Ishikawa (cell line): ENCODE measurements at regions not wholly inside any gene's neighbourhood (a gene's known extent, or its start where the extent isn't known, plus 50 kb on each side); places are given as distances from the start of the nearest gene placed in this dataset.

Source experiments
- CEBPB ChIP-seq: IDR thresholded peaks from 2 replicates; pipeline ENCODE4 v1.6.1; 2012
- CREB1 ChIP-seq: IDR thresholded peaks from 2 replicates; pipeline ENCODE4 v1.6.1; 2012; ENCODE audit warnings: low read depth
- EGR1 ChIP-seq: IDR thresholded peaks from 2 replicates; pipeline ENCODE4 v1.6.1; 2012
- EP300 ChIP-seq: IDR thresholded peaks from 2 replicates; pipeline ENCODE4 v1.6.1; 2012; ENCODE audit warnings: borderline replicate concordance
- FOXM1 ChIP-seq: IDR thresholded peaks from 2 replicates; pipeline ENCODE4 v1.6.1; 2012; ENCODE audit warnings: low read depth, borderline replicate concordance
- NFIC ChIP-seq: IDR thresholded peaks from 2 replicates; pipeline ENCODE4 v1.6.1; 2012
- RAD21 ChIP-seq: IDR thresholded peaks from 2 replicates; pipeline ENCODE4 v1.6.1; 2012; ENCODE audit warnings: low read depth
- TAF1 ChIP-seq: IDR thresholded peaks from 2 replicates; pipeline ENCODE4 v1.6.1; 2012; ENCODE audit warnings: low read depth, mild to moderate bottlenecking
- TCF12 ChIP-seq: IDR thresholded peaks from 2 replicates; pipeline ENCODE4 v1.6.1; 2012; ENCODE audit warnings: low read depth
- TEAD4 ChIP-seq: IDR thresholded peaks from 2 replicates; pipeline ENCODE4 v1.6.1; 2012
- YY1 ChIP-seq: IDR thresholded peaks from 2 replicates; pipeline ENCODE4 v1.6.1; 2012; ENCODE audit warnings: low read depth
- ZBTB7A ChIP-seq: IDR thresholded peaks from 2 replicates; pipeline ENCODE4 v1.6.1; 2012; ENCODE audit warnings: low read depth
- TF ChIP-seq, protein P1 (sequence below): IDR thresholded peaks from 2 replicates; pipeline ENCODE4 v1.6.1; 2012; ENCODE audit warnings: low read depth, mild to moderate bottlenecking
- TF ChIP-seq, protein P2 (sequence below): IDR thresholded peaks from 2 replicates; pipeline ENCODE4 v1.6.1; 2012
- TF ChIP-seq, protein P3 (sequence below): IDR thresholded peaks from 2 replicates; pipeline ENCODE4 v1.6.1; 2012

DNA sequence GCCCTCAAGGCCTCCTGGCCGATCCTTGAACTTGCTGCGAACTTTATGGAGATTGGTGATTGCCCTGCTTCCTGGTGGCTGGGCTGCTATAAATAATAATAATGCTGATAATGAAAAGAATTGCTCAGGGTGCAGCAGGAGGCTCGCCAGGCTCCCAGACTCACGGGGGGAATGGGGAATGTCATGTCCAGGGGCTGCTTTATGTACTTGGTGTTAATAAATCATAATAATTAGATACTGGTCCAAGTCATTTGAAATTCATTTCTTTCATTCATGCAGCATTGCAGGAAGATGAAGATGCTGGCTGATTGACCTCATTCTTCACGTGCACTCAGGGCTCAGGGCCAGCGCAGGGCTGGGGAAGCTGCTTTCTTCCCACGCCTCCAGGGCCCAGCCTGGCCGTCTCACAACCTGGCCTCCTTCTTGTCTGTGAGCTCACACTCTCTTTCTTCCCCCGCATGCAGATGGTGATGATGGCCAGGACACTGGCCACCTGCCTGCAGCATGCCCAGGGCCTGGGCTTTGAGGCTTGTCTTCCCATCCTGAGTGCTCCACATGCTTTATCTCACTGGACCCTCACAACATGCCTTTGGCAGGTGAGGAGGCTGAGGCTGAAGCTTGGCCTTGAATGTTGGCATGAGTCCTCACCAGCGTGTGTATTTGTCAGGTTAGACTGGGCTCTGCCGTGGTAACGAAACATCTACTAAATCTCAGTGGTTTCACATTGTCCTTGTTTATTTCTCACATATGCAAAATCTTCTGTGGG lies 138.4 kb upstream of the TNS3 start:
- TF ChIP-seq, protein P1, sequence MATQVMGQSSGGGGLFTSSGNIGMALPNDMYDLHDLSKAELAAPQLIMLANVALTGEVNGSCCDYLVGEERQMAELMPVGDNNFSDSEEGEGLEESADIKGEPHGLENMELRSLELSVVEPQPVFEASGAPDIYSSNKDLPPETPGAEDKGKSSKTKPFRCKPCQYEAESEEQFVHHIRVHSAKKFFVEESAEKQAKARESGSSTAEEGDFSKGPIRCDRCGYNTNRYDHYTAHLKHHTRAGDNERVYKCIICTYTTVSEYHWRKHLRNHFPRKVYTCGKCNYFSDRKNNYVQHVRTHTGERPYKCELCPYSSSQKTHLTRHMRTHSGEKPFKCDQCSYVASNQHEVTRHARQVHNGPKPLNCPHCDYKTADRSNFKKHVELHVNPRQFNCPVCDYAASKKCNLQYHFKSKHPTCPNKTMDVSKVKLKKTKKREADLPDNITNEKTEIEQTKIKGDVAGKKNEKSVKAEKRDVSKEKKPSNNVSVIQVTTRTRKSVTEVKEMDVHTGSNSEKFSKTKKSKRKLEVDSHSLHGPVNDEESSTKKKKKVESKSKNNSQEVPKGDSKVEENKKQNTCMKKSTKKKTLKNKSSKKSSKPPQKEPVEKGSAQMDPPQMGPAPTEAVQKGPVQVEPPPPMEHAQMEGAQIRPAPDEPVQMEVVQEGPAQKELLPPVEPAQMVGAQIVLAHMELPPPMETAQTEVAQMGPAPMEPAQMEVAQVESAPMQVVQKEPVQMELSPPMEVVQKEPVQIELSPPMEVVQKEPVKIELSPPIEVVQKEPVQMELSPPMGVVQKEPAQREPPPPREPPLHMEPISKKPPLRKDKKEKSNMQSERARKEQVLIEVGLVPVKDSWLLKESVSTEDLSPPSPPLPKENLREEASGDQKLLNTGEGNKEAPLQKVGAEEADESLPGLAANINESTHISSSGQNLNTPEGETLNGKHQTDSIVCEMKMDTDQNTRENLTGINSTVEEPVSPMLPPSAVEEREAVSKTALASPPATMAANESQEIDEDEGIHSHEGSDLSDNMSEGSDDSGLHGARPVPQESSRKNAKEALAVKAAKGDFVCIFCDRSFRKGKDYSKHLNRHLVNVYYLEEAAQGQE, result no peak
- TF ChIP-seq CREB1 (no peak), EP300 (no peak), NFIC (no peak), FOXM1 (no peak), TCF12 (no peak), YY1 (no peak), RAD21 (no peak), EGR1 (no peak), CEBPB (no peak), ZBTB7A (no peak), TAF1 (no peak), TEAD4 (no peak)
- TF ChIP-seq, protein P2, sequence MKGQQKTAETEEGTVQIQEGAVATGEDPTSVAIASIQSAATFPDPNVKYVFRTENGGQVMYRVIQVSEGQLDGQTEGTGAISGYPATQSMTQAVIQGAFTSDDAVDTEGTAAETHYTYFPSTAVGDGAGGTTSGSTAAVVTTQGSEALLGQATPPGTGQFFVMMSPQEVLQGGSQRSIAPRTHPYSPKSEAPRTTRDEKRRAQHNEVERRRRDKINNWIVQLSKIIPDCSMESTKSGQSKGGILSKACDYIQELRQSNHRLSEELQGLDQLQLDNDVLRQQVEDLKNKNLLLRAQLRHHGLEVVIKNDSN, result no peak
- TF ChIP-seq, protein P3, sequence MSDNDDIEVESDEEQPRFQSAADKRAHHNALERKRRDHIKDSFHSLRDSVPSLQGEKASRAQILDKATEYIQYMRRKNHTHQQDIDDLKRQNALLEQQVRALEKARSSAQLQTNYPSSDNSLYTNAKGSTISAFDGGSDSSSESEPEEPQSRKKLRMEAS, result no peak

DNA sequence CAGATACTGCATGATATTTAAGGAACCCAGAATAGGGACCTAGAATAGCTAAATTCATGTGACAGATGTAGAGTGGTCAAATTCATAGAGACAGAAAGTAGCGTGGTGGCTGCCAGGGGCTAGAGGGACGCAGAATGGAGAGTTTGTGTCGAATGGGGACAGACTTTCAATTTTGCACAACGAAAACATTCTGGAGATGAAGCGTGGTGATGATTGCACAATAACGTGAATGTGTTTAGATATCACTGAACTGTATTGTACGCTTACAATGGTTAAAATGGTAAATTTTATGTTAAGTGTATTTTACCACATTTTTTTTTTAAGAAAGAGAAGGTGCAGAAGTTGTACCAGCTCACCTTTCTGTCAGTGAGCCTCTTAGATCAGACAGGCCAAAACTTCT lies 137.8 kb upstream of the TNS3 start:
- no peak for TF ChIP-seq YY1
- TF ChIP-seq RAD21, result no peak
- TF ChIP-seq TAF1, result no peak
- TF ChIP-seq TCF12, result no peak
- 0 out of 2 replicates have a peak, but pooled peaks have one; percentile 14 for TF ChIP-seq CEBPB
- TF ChIP-seq FOXM1, result no peak
- TF ChIP-seq, protein P3, result no peak

DNA sequence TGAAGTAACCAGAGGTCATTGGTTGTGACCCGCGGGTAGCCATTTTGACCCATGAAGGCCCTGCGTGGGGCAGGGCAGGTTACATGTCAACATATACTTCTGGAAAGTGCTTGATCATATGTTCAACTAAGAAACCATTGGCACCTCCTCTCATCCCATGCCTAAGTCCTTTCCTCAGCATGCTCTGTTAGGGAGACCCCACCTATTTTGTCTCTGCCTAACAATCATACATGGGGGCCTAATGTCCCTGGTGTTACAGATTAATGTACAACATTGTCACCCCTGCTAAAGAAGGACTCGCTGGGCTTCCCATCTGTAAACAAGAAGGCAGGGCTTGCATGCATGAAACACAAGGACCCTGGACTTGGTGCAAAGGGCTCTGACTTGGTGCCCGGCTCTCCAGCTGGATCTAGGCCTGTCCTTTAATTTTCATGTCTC lies 133.7 kb upstream of the TNS3 start:
- TF ChIP-seq CEBPB (no peak), TEAD4 (no peak), EGR1 (no peak), RAD21 (no peak), ZBTB7A (no peak), TCF12 (no peak), TAF1 (no peak), CREB1 (no peak), EP300 (no peak), FOXM1 (no peak), NFIC (no peak), YY1 (no peak)
- TF ChIP-seq, protein P2, result no peak
- TF ChIP-seq, protein P1, result no peak
- TF ChIP-seq, protein P3, result no peak

DNA sequence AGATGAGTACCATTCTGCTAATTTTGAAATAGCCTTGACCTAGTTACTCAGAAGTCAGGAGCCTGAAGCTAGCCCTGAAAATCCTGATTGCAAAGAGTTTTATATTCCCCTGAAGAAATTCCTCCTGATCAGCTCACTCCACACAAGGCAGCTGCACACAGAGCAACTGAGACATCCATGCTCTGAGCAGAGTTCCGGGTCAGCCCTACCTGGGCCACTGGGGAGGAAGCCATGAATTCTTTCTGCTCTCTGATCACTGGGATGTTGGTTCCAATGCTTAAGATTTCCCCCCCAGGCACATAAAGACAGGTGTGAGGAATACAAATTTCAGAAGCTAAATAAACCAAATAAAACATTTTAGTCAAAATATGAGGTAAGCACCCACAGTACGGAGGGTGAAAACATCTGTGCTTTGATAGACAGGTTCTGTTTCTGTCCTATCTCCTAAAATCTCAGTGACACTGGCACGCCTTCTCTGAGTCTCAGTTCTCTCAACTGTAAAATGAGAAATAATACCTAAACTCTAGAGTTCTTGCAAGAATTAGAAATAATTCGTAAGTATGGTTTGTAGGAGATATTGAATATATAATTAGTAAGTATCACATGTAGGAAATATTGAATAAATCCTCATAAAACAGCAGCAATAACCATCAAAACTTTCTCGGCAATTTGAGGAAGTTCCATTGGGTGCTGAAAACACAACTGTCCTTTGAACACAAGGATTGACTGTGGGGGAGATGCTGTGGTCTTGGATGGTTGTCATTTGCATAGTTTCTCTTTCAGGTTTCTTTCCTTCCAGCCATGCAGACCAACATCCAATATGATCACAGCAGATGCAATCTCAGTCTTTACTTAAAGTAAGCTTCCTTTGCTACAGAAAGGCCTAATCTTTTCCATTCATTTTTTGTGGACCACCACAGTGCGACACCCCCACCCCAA lies 133.0 kb upstream of the TNS3 start:
- TF ChIP-seq CREB1, result no peak
- no peak for TF ChIP-seq EGR1
- TF ChIP-seq, protein P3, result no peak
- TF ChIP-seq TCF12, result no peak
- no peak for TF ChIP-seq TAF1
- TF ChIP-seq CEBPB, result no peak

DNA sequence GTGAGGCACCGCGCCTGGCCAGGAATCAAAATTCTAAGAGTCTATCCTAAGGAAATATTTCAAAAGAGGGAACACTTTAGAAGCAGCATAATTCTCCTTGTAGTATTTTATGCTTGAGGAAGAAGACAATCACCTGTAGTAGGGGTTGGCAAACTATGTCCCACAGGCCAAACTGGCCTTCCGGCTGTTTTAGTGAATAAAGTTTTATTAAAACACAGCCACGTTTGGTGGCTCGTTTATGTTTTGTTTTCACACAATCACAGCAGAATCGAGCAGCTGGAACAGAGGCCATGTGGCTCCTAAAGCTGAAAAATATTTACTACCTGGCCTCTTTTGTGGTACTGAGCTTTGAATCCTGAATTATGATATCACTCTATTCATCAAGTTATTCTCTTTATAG lies 131.7 kb upstream of the TNS3 start:
- TF ChIP-seq FOXM1, result no peak
- no peak for TF ChIP-seq TAF1
- no peak for TF ChIP-seq RAD21
- TF ChIP-seq, protein P2, result no peak
- TF ChIP-seq, protein P3, result no peak
- TF ChIP-seq TEAD4, result no peak
- TF ChIP-seq ZBTB7A, result no peak
- TF ChIP-seq TCF12, result no peak
- no peak for TF ChIP-seq CEBPB
- no peak for TF ChIP-seq YY1
